K562 (cell line): ENCODE measurements at regions not wholly inside any gene's neighbourhood (a gene's known extent, or its start where the extent isn't known, plus 50 kb on each side); places are given as distances from the start of the nearest gene placed in this dataset. TPM values are rescaled to one million over a fixed set of nuclear protein-coding genes. Genes with fewer than 3 reads are reported as not detected.

Experiments used
- ATAC-seq: fragments of 200-7000 bp; cut with Tn5 transposase; 3 replicates; pipeline ENCODE4 v1.9.1; 2020; ENCODE audit warnings: moderate library complexity
- BruUV-seq: library from RNA; stranded (reverse); fragments of 400-500 nt; replicated peaks from 2 replicates; lab custom pipeline; 2021; lab: Mats Ljungman, UMichigan
- CTCF ChIA-PET: fragments of 300-600 bp; formaldehyde crosslinking; extraction: SDS; loops from one replicate; lab custom pipeline; 2021; ENCODE audit warnings: low intra/inter-chr PET ratio; lab: Yijun Ruan, JAX
- POLR2A ChIA-PET: fragments of 300-600, 350-650 bp; sonication (Branson Sonifier 250); formaldehyde crosslinking; extraction: SDS; loops from one replicate; lab custom pipeline; 2021; ENCODE audit warnings: antibody characterized with exemption, inconsistent platforms; lab: Yijun Ruan, JAX
- DNase-seq, 4 experiments: peaks; one replicate each; pipeline versions ENCODE4 v3.0.0 to v3.0.0-alpha.2; 2011 to 2018; ENCODE audit warnings: low spot score in 3 of 4, mixed read lengths in 3 of 4; ENCODE audit errors: extremely low read depth in 1 of 4
- FAIRE-seq: peaks from 2 replicates; lab custom pipeline; 2011; peaks lifted over from hg19 to GRCh38; lab: Jason Lieb, UNC
- H2AFZ ChIP-seq: 2 replicates; pipeline ENCODE4 v1.6.0; 2011; ENCODE audit warnings: low read depth, low read length, control low read depth, inconsistent platforms
- H3K27ac ChIP-seq: fragments of 200-600 bp; 3 replicates; pipeline ENCODE4 v1.8.0; 2011; ENCODE audit warnings: low read depth, mild to moderate bottlenecking, control low read depth, inconsistent platforms, low read length, moderate library complexity, mixed read lengths; ENCODE audit errors: extremely low read depth
- H3K27me3 ChIP-seq, 2 experiments: fragments of 300-600 bp in 1 of 2; 2 replicates in 1 of 2; 3 replicates in 1 of 2; pipeline versions ENCODE4 v1.6.0 to v1.8.0; 2011; ENCODE audit warnings: inconsistent platforms in 2 of 2, low read length in 2 of 2, mild to moderate bottlenecking in 1 of 2, mixed read lengths in 1 of 2, moderate library complexity in 1 of 2; ENCODE audit not compliant: control insufficient read depth in 2 of 2, insufficient read depth in 2 of 2
- H3K36me3 ChIP-seq: fragments of 300-600 bp; 3 replicates; pipeline ENCODE4 v1.8.0; 2011; ENCODE audit warnings: mild to moderate bottlenecking, low read length, inconsistent platforms; ENCODE audit not compliant: control insufficient read depth, insufficient read depth
- H3K4me1 ChIP-seq, 2 experiments: fragments of 200-600 bp in 1 of 2; replicated peaks in 1 of 2; 2 replicates in 1 of 2; 3 replicates in 1 of 2; pipeline versions ENCODE4 v1.5.1 to v1.8.0; 2011; ENCODE audit warnings: inconsistent platforms in 2 of 2, low read length in 2 of 2, mild to moderate bottlenecking in 1 of 2, mixed read lengths in 1 of 2, moderate library complexity in 1 of 2; ENCODE audit not compliant: control insufficient read depth in 2 of 2, insufficient read depth in 2 of 2
- H3K4me2 ChIP-seq: 2 replicates; pipeline ENCODE4 v1.6.1; 2011; ENCODE audit warnings: low read length, control low read depth, inconsistent platforms, mixed read lengths; ENCODE audit not compliant: insufficient read depth
- H3K4me3 ChIP-seq: fragments of 200-600 bp; sonication (generic), shearing (Covaris generic); 2 replicates; pipeline ENCODE4 v1.5.1; 2016; ENCODE audit warnings: control low read depth, inconsistent platforms
- H3K79me2 ChIP-seq: fragments of 200-600 bp; 3 replicates; pipeline ENCODE4 v1.8.0; 2011; ENCODE audit warnings: low read length, inconsistent platforms; ENCODE audit not compliant: control insufficient read depth, insufficient read depth
- H3K9ac ChIP-seq, 2 experiments: 2 replicates each; pipeline versions ENCODE4 v1.6.0 to v1.6.1; 2011; ENCODE audit warnings: low read depth in 2 of 2, low read length in 2 of 2, control low read depth in 1 of 2, inconsistent platforms in 1 of 2, mild to moderate bottlenecking in 1 of 2, mixed read lengths in 1 of 2; ENCODE audit not compliant: insufficient read depth in 1 of 2
- H3K9me1 ChIP-seq: one replicate; pipeline ENCODE4 v1.6.0; 2011; ENCODE audit warnings: inconsistent platforms, mild to moderate bottlenecking, low read length, moderate library complexity; ENCODE audit not compliant: control insufficient read depth, insufficient read depth
- H3K9me3 ChIP-seq: replicated peaks from 2 replicates; pipeline ENCODE4 v1.5.1; 2011; ENCODE audit warnings: low read depth, low read length, inconsistent platforms; ENCODE audit not compliant: control insufficient read depth, insufficient read depth
- H4K20me1 ChIP-seq: replicated peaks from 2 replicates; pipeline ENCODE4 v1.6.1; 2011; ENCODE audit warnings: low read length, inconsistent platforms, mixed read lengths; ENCODE audit not compliant: control insufficient read depth, insufficient read depth
- CTBP1 ChIP-seq: fragments of 450-650 bp; IDR thresholded peaks from 2 replicates; pipeline ENCODE4 v1.6.1; 2016; ENCODE audit warnings: borderline replicate concordance
- SMAD4 ChIP-seq: fragments of 250-450 bp; sonication (Bioruptor Pico); conservative IDR thresholded peaks from 2 replicates; pipeline ENCODE4 v1.8.0; 2021; ENCODE audit warnings: inconsistent platforms, mild to moderate bottlenecking, moderate library complexity
- XRCC5 ChIP-seq: fragments of 200-400 bp; formaldehyde crosslinking; IDR thresholded peaks from 2 replicates; pipeline ENCODE4 v1.6.1; 2017; ENCODE audit warnings: low read depth, mild to moderate bottlenecking, low read length
- in situ Hi-C: fragments of 300-500 bp; cut with MboI; formaldehyde crosslinking; loops from 4 replicates; pipeline ENCODE4 v1.15.0; 2018; ENCODE audit warnings: inconsistent platforms, mixed read lengths
- intact Hi-C: fragments of 100-400 bp; cut with micrococcal nuclease; formaldehyde crosslinking; loops from 2 replicates; pipeline ENCODE4 v1.14.2; 2022
- small RNA-seq: library from RNA; depleted of rRNA; stranded (forward); fragments of <200 nt; gene quantifications from one replicate; pipeline ENCODE3, GENCODE V24; 2014

DNA sequence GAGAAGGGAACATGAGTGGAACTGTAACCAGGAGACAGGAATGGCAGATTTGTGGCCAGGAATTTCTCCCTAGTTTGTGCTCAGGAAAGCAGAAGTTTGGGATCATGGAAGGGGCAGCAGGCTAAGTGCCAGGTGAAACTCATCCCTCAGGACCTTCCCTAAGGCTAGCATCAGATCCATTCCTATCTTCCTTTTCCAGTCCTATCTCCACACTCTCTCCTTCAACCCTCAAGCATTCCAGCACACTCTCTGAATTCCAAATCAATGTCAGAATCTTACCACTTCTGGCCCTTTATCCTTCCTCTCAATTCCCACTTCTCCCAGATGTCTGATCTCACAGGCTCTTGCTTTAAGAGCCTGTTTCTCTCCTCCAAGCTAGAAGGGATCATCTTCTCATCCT, 53.2 kb upstream of the GRIA1 start (continued):
- no peak for TF ChIP-seq CTBP1
- TF ChIP-seq, all 486 proteins: peak for 0

DNA sequence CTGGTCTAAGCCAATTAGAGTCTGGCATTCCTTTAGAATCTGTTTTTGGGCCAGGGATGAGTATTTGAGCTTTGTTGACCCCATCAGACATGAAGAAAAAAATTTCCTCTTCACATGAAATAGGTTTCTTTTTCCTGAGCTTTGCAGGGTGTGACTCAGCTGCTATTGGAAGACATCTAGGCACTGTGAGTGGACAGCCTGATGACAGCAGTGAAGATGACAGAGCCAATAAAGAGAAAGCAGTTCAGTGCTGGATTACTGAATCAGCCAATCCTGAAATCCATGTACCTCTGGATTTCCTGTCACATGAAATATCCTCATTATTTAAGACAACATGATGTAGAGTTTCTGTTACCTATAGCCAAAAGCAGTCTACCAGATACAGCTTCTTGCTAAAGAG, 51.3 kb upstream of the GRIA1 start:
- H3K27ac ChIP-seq: no peak overlapping the region
- H3K9me3 ChIP-seq: no peaks in the 10 kb centered on the region
- no peak overlapping the region for H3K4me2 ChIP-seq
- TF ChIP-seq XRCC5 (no peak), SMAD4 (no peak)
- TF ChIP-seq, all 486 proteins: peak for 0
- CTCF ChIA-PET: no interaction called here
- ATAC-seq (no peak), FAIRE-seq (no peak), DNase-seq (no peak)
- no peaks in the 10 kb centered on the region for H4K20me1 ChIP-seq
- H2AFZ ChIP-seq: no peak overlapping the region
- H3K9me1 ChIP-seq: no peaks in the 10 kb centered on the region
- H3K9ac ChIP-seq: no peak overlapping the region
- POLR2A ChIA-PET: no interaction called here
- intact Hi-C loops: no loop called here
- H3K79me2 ChIP-seq: no peaks in the 10 kb centered on the region
- H3K4me3 ChIP-seq: no peak overlapping the region
- no TSS peak for BruUV-seq
- no peaks in the 10 kb centered on the region for H3K27me3 ChIP-seq
- H3K4me1 ChIP-seq: no peaks in the 10 kb centered on the region
- H3K36me3 ChIP-seq: no peaks in the 10 kb centered on the region
- in situ Hi-C loops: no loop called here

Small RNA genes in the stretch of these regions (small RNA-seq; reads per million reads assigned to genes)
- not detected for gene AC008571.1
